H9 (cell line): ENCODE measurements at regions not wholly inside any gene's neighbourhood (a gene's known extent, or its start where the extent isn't known, plus 50 kb on each side); places are given as distances from the start of the nearest gene placed in this dataset.

Experiments
- DNase-seq: peaks from one replicate; pipeline ENCODE4 v3.0.0-alpha.2; 2017
- H2AFZ ChIP-seq: one replicate; pipeline ENCODE4 v1.6.1; 2013; ENCODE audit warnings: mild to moderate bottlenecking, low read length, control low read depth, moderate library complexity
- H2AK5ac ChIP-seq: 2 replicates; pipeline ENCODE4 v1.6.1; 2013; ENCODE audit warnings: low read length, control low read depth, mixed read lengths; ENCODE audit not compliant: insufficient read length
- H2BK120ac ChIP-seq: one replicate; pipeline ENCODE4 v1.6.1; 2013; ENCODE audit warnings: low read depth, mild to moderate bottlenecking, low read length, control low read depth, inconsistent platforms; ENCODE audit not compliant: poor library complexity, severe bottlenecking
- H2BK12ac ChIP-seq: 2 replicates; pipeline ENCODE4 v1.6.1; 2013; ENCODE audit warnings: low read length, control low read depth, mixed read lengths, low read depth; ENCODE audit not compliant: insufficient read length
- H2BK15ac ChIP-seq: 2 replicates; pipeline ENCODE4 v1.6.1; 2013; ENCODE audit warnings: low read depth, low read length, control low read depth
- H2BK20ac ChIP-seq: one replicate; pipeline ENCODE4 v1.6.1; 2013; ENCODE audit warnings: low read depth, mild to moderate bottlenecking, low read length, control low read depth, inconsistent platforms; ENCODE audit not compliant: poor library complexity, severe bottlenecking
- H2BK5ac ChIP-seq: 2 replicates; pipeline ENCODE4 v1.6.1; 2013; ENCODE audit warnings: low read length, control low read depth, mixed read lengths; ENCODE audit not compliant: insufficient read length
- H3K14ac ChIP-seq: 2 replicates; pipeline ENCODE4 v1.6.1; 2013; ENCODE audit warnings: low read length, control low read depth; ENCODE audit not compliant: insufficient read depth
- H3K18ac ChIP-seq: 2 replicates; pipeline ENCODE4 v1.6.1; 2013; ENCODE audit warnings: low read depth, mild to moderate bottlenecking, mixed read lengths, low read length, control low read depth; ENCODE audit not compliant: insufficient read length
- H3K23ac ChIP-seq: 2 replicates; pipeline ENCODE4 v1.6.1; 2013; ENCODE audit warnings: low read length, control low read depth, mixed read lengths, low read depth; ENCODE audit not compliant: insufficient read length
- H3K23me2 ChIP-seq: 2 replicates; pipeline ENCODE4 v1.6.1; 2013; ENCODE audit warnings: low read depth, mild to moderate bottlenecking, mixed read lengths, low read length, control low read depth; ENCODE audit not compliant: insufficient read length, poor library complexity, severe bottlenecking
- H3K27ac ChIP-seq: 2 replicates; pipeline ENCODE4 v1.5.1; 2013; ENCODE audit warnings: low read length, control low read depth, mixed read lengths, low read depth; ENCODE audit not compliant: insufficient read length
- H3K27me3 ChIP-seq: 2 replicates; pipeline ENCODE4 v1.6.1; 2013; ENCODE audit warnings: low read length, control low read depth, inconsistent platforms; ENCODE audit not compliant: insufficient read depth
- H3K4ac ChIP-seq: 2 replicates; pipeline ENCODE4 v1.6.1; 2013; ENCODE audit warnings: low read depth, mild to moderate bottlenecking, control low read depth, inconsistent platforms, low read length, moderate library complexity
- H3K4me1 ChIP-seq: 2 replicates; pipeline ENCODE4 v1.6.1; 2013; ENCODE audit warnings: low read length, control low read depth, inconsistent platforms; ENCODE audit not compliant: insufficient read depth
- H3K4me2 ChIP-seq: 2 replicates; pipeline ENCODE4 v1.6.1; 2013; ENCODE audit warnings: low read length, control low read depth, mixed read lengths; ENCODE audit not compliant: insufficient read length, insufficient read depth
- H3K56ac ChIP-seq: 2 replicates; pipeline ENCODE4 v1.6.1; 2013; ENCODE audit warnings: low read depth, mild to moderate bottlenecking, mixed read lengths, low read length, control low read depth; ENCODE audit not compliant: insufficient read length
- H3K79me1 ChIP-seq: 2 replicates; pipeline ENCODE4 v1.6.1; 2013; ENCODE audit warnings: low read depth, mild to moderate bottlenecking, moderate library complexity, low read length, control low read depth, inconsistent platforms; ENCODE audit not compliant: insufficient read depth, poor library complexity, severe bottlenecking
- H3K79me2 ChIP-seq: 2 replicates; pipeline ENCODE4 v1.6.1; 2013; ENCODE audit warnings: low read length, control low read depth, inconsistent platforms; ENCODE audit not compliant: insufficient read depth
- H3K9ac ChIP-seq: 2 replicates; pipeline ENCODE4 v1.6.1; 2013; ENCODE audit warnings: low read length, control low read depth, mixed read lengths; ENCODE audit not compliant: insufficient read length; ENCODE audit errors: extremely low read depth
- H3K9me3 ChIP-seq: one replicate; pipeline ENCODE4 v1.6.1; 2013; ENCODE audit warnings: low read depth, low read length, inconsistent platforms; ENCODE audit not compliant: control insufficient read depth
- H3T11ph ChIP-seq: one replicate; pipeline ENCODE4 v1.6.1; 2013; ENCODE audit warnings: mild to moderate bottlenecking, low read length, control low read depth, inconsistent platforms
- H4K20me1 ChIP-seq: one replicate; pipeline ENCODE4 v1.6.1; 2013; ENCODE audit not compliant: control insufficient read depth, insufficient read length, insufficient read depth
- H4K5ac ChIP-seq: 2 replicates; pipeline ENCODE4 v1.6.1; 2013; ENCODE audit warnings: low read depth, mild to moderate bottlenecking, mixed read lengths, low read length, control low read depth; ENCODE audit not compliant: insufficient read length
- H4K8ac ChIP-seq: replicated peaks from 2 replicates; pipeline ENCODE4 v1.6.1; 2013; ENCODE audit warnings: low read length, control low read depth, mixed read lengths, low read depth; ENCODE audit not compliant: insufficient read length
- H4K91ac ChIP-seq: 2 replicates; pipeline ENCODE4 v1.6.1; 2013; ENCODE audit warnings: low read depth, mild to moderate bottlenecking, moderate library complexity, mixed read lengths, low read length, control low read depth; ENCODE audit not compliant: insufficient read length
- H3K27ac Mint-ChIP-seq, 3 experiments: 2 replicates in 2 of 3; 3 replicates in 1 of 3; pipeline ENCODE4 v1.8.0; 2020 to 2021; ENCODE audit warnings: mixed read lengths in 3 of 3, mild to moderate bottlenecking in 1 of 3, moderate library complexity in 1 of 3
- H3K27me3 Mint-ChIP-seq: 2 replicates; pipeline ENCODE4 v1.8.0; 2021; ENCODE audit warnings: low read depth, mild to moderate bottlenecking, moderate library complexity, mixed read lengths
- H3K36me3 Mint-ChIP-seq, 3 experiments: 2 replicates in 2 of 3; 3 replicates in 1 of 3; pipeline ENCODE4 v1.8.0; 2020 to 2021; ENCODE audit warnings: low read depth in 3 of 3, mixed read lengths in 3 of 3; ENCODE audit not compliant: insufficient read depth in 1 of 3
- H3K4me1 Mint-ChIP-seq, 2 experiments: 2 replicates each; pipeline ENCODE4 v1.8.0; 2020; ENCODE audit warnings: mixed read lengths in 2 of 2
- H3K4me3 Mint-ChIP-seq, 2 experiments: 2 replicates in 1 of 2; 3 replicates in 1 of 2; pipeline ENCODE4 v1.8.0; 2020 to 2021; ENCODE audit warnings: mild to moderate bottlenecking in 2 of 2, mixed read lengths in 2 of 2, moderate library complexity in 1 of 2
- H3K9me3 Mint-ChIP-seq, 2 experiments: 2 replicates in 1 of 2; 3 replicates in 1 of 2; pipeline ENCODE4 v1.8.0; 2020; ENCODE audit warnings: mild to moderate bottlenecking in 2 of 2, mixed read lengths in 2 of 2, moderate library complexity in 1 of 2
- CTCF ChIP-seq: fragments of 200-600 bp; sonication (generic); conservative IDR thresholded peaks from 3 replicates; pipeline ENCODE4 v1.8.0; 2021; ENCODE audit warnings: antibody characterized with exemption, mild to moderate bottlenecking

DNA sequence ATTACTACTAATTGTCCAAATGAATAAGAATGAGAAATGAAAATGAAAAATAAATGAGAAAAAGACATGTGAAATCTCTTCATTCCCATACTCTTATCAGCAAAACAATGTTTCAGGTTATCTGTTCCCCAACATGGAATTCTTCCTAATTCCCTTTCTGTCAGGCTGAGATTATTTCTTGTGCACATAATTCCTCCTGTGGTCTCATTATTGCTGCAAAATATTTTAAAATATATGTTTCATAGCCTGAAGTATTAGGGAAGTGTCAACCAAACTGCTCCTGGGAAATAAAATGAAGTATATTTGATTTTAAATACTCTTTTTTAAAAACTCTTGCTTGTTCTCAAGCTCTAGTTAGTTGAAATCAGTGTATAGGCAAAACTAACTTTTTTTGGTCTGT, 314.9 kb downstream of the USP25 start:
- no peak for TF ChIP-seq CTCF
- Histone ChIP-seq H4K8ac (no peak overlapping the region), H3K23me2 (no peaks in the 10 kb centered on the region), H2AK5ac (no peak overlapping the region), H4K5ac (no peak overlapping the region), H3K14ac (no peak overlapping the region), H2BK12ac (no peak overlapping the region), H2BK20ac (no peak overlapping the region), H2BK5ac (no peak overlapping the region), H3K4me1 (no peaks in the 10 kb centered on the region), H2BK15ac (no peak overlapping the region), H3K27ac (no peak overlapping the region), H3K79me1 (no peaks in the 10 kb centered on the region), H3K18ac (no peak overlapping the region), H4K91ac (no peak overlapping the region), H3K4me2 (no peak overlapping the region), H3T11ph (no peak overlapping the region), H4K20me1 (no peaks in the 10 kb centered on the region), H3K23ac (no peak overlapping the region), H3K9ac (no peak overlapping the region), H2BK120ac (no peak overlapping the region), H2AFZ (no peak overlapping the region), H3K9me3 (no peaks in the 10 kb centered on the region), H3K79me2 (no peaks in the 10 kb centered on the region), H3K27me3 (no peaks in the 10 kb centered on the region), H3K4ac (no peak overlapping the region), H3K56ac (no peak overlapping the region)
- H3K4me3 Mint-ChIP-seq, result no peak overlapping the region
- DNase-seq, result no peak
- H3K27me3 Mint-ChIP-seq, result no peaks in the 10 kb centered on the region
- H3K9me3 Mint-ChIP-seq, result no peaks in the 10 kb centered on the region
- no peaks in the 10 kb centered on the region for H3K36me3 Mint-ChIP-seq
- no peaks in the 10 kb centered on the region for H3K4me1 Mint-ChIP-seq
- H3K27ac Mint-ChIP-seq, result no peak overlapping the region
